IPS DF 4.7 (cell line): ENCODE measurements at regions not wholly inside any gene's neighbourhood (a gene's known extent, or its start where the extent isn't known, plus 50 kb on each side); places are given as distances from the start of the nearest gene placed in this dataset.

Experiments
- DNase-seq: peaks from one replicate; pipeline ENCODE4 v3.0.0-alpha.2; 2013; ENCODE audit warnings: low spot score; ENCODE audit errors: extremely low read depth

DNA sequence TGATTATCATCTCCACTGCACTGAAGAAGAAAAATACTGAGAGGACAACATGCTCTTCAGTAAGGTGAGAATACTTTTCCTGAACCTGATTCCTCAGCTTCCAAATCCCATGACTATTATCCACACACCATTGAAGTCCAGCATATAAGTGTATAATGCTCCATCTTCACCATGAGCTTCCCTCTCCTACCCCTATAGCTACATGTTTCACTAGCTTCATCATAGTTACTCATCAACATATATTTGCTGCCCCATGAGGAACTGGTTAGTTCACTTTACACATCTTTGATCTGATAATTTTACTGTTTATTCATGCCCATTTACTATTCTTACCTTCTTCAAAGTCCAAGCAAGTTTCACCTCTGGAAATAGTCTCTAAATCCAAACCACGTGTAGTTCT, 908.5 kb upstream of the SEMA6D start:
- no peak for DNase-seq

DNA sequence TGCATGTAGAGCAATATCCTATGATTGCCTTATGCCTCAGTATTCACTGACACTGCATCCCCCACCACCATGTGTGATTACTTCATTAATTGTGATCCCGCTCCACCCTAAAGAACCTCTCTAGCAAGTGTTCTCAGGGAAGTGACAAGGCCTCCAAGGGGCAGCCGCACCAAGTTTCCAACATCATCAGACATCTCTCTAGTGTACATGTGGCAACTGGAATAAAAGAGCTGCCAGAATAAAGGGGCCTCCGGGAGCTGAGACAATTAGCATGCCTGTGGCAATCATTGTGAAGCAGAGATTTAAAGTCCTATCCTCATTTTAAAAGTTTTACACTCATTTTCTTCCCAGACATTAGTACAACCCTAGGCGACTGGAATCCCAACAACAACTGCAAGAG, 902.1 kb upstream of the SEMA6D start:
- DNase-seq = no peak

DNA sequence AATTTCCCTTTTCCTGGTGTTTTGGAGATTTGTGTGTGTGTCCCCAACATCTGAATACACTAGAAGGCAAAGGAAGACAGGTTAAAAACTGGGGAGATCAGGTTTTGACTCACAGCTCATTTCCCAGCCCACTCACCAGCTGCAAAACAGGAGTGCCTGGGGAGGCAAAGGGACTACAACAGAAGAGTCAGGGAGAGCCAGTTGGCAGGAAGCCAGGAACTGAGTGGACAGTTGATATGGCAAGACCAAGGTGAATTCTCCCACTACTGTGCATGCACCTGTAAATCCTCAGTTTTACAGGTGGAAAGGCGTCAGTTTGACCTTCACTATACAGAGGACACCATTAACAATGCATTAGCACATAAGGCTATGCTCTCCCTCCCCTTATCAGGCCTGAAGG, 901.5 kb upstream of the SEMA6D start:
- no peak for DNase-seq

DNA sequence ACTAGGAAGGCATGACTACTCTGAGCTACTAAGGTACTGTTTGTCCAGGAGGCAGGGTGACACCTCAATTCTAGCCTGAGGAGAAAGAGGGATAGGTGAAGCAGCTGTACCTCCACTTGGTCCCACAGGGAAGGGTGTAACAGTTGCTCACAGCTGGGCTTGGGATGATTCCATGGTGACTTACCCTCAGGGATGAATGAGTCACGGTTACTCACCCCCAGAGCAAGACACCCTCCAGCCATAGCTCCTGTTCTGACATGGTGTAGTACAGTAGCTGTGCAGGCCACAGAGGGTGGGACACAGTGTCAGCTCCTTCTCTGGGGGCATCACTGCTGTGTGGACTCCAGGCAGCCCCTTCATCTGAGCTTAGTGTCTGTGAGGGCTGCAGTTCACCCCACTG, 868.6 kb upstream of the SEMA6D start:
- no peak for DNase-seq

DNA sequence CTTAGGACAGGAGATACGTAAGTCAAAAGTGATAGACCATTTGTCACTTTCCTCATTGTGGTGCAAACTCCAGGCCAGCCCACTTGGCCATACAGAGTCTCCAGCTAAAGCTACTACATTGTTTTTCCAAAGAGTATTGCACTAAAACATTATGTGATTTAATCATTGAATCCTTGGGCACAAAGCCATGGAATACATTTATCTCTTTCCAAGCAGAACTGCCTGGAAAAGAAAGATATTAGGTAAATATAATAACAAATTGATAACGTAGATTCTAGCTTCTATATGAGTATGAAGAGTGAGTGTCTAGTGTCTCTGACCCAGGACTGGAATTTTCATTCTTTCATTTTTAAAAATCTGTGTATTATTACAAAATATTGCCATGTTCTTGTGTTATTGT, 863.7 kb upstream of the SEMA6D start:
- DNase-seq = no peak

GRCh38 chr15:46854564-46854963, 862.7 kb upstream of the SEMA6D start:
- DNase-seq = no peak

DNA sequence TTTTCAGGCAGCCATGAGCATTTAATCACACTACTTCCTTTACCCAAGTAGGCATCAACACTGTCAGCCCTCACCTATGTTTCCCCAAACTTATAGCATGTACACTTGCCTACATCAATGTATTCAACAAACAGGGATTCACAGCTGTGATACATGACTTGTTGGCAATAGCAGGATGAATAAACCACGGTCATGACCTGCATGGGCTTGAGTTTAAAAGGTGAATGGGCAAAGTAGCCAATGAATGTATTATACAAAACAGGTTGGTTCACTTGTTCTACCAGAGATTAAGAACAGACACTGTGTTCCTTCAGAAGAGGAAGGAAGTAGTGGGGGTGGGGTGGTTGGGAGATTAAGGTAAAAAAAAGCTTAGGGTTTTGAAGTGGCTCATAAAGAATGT, 861.9 kb upstream of the SEMA6D start:
- DNase-seq = no peak

- no peak for DNase-seq
Observed at GRCh38 chr15:46856839-46857502, 860.3 kb upstream of the SEMA6D start.

- no peak for DNase-seq
Observed at GRCh38 chr15:46858150-46858549, 859.2 kb upstream of the SEMA6D start.

DNA sequence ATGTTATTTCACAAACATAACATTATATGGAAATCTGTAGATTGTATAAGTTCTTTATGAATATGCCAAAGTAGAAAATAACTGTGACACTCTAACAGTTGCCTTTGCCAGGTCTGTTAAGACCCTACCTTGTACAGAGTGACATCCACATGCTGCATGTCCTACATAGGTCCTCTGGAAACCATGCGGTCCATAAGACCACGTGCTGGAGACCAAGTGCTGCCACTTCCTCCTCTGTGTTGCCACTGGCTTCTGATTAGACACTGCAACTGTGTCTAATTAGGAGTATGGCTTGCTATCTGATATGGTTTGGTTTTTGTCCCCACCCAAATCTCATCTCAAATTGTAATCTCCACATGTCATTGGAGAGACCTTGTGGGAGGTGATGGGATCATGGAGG, 855.5 kb upstream of the SEMA6D start:
- no peak for DNase-seq

DNA sequence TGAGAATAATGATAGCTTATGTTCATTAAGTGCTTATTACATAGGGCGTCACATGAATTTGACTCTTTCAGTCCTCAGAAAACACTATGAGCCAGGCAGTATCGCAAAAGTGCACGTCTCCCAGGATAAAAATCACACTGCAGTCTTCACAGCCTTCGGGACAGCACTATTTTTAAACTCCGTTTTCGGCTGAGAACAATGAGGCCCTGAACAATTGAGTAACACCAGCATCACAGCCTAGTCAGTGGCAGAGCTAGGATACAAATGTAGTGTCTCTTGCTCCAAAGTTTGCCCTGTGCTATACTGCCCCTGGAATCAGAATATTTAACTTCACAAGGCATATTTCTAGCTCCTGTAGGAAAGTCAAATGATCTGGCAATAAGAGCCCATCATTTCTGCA, 852.1 kb upstream of the SEMA6D start:
- no peak for DNase-seq

DNA sequence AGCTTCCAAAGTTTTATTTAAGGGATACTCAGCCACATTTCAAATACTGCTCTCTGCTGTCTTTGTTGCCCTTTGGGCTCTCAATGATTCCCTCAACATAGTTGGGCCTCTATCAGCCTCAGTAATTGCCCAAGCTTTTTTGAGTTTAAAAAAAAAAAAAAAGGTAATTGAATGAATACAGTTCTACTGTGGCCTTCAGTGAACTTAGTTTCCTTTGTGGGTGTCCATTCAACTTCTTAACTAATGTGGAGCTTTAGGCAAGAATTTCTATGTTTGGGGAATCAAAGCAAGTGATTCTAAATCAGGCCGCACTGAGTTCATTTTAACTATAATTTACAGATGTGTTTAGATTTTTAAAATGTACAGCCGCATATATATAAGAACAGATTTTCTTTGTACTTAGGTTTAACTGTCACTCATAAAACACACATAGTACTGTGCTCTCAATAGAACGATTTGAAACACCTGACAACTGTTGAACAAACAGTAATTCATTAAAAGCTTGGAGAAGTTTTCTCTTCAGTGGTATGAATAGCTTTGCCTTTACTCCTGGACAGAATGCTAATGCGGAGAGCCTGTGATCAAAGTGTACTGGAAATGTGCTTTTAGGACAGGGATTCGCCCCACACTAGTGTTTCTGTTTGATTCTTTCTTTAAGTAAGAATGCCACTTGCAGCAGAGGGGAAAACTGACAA, 844.9 kb upstream of the SEMA6D start:
- no peak for DNase-seq

DNA sequence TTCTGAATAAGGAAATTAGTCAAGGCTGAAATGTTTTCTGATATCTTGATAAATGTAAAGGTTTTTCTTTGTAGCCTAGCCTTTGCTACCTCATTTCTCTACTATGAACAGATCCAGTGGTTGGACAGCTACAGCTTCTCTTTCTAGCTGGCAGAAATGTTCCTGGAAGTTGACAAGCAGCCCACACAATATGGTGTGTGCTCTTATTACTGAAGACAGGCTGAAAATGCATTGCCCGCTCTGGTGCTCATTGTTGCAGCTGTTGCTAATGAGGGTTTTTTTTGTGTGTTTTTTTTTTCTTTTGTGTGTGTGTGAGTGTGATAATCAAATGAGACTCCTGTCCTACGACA, 844.3 kb upstream of the SEMA6D start:
- no peak for DNase-seq

DNA sequence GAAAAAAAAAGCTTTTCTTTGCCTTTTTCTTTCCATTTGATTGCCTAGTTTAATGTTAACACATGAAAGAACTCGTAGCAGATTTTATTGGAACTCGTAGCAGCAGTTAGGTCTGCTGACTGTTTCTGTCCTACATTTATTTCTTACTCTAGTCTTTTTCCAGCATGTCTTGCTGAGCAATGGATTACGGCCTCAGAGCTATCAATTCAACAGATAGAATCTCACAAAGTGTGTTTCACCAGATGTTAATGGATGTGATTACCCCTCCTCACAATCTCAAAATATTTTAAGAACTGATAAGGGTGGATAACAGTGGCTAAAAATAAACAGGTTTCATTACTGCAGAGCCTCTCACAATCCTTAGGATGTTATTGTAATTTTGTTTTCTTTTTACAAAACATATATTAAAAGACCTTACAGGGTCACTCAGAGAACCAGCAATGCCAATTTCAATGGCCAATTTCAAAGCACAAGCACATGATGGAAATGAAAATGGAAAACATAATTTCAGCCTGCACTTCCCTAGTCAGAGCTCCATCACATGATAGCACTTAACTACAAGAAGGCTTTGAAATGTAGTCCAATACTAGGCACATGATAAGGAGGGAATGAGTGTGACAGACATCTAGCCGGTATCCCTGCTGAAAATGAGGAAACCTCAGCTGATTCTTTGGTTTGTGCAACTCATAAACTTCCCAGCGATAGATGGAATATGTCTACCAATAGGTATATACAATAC, 838.1 kb upstream of the SEMA6D start:
- DNase-seq = no peak

DNA sequence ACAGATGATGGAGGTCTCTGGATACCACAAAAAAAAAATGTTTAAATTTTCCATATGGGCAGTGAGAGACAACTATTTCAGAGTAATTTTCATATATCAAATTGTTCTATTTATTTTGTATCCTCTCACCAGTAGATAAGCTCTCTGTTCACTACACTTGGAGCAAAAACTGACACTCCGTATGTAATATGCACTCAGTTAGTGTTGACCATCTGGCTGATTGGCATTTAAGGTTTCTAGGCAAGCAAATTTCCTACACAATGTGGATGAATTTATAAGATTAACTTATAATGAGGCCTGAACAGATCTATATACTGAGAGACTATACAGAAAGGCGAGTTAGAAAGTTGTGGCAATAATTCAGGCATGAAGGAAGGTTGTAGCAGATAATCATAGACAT, 836.5 kb upstream of the SEMA6D start:
- no peak for DNase-seq

DNA sequence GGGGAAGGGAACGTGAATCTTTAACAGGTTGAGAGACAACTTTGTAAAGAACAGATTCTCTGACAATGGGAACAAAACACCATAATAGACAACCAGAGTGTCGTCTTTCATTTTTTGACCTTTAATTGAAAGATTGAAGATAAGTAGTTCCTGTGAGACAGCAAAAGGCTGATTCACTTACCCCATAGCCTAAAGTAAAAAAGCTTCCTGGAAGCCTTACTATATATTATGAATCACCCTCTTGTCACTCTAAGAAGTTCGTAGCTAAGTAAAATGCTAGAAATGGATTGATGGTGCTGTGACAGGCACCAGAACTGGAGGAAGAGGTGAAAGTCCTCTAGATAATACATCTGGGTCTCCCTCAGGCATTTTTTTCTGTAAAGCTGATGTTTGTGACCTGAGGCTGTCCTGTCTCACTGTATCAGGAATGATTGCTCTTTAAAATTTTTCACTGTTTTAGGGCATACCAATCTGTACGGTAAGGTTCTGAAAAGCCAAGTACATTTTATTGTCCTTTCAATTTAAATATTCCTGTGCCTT, 824.6 kb upstream of the SEMA6D start:
- DNase-seq = no peak

GRCh38 chr15:46894644-46895043, 822.7 kb upstream of the SEMA6D start:
- DNase-seq = no peak

DNA sequence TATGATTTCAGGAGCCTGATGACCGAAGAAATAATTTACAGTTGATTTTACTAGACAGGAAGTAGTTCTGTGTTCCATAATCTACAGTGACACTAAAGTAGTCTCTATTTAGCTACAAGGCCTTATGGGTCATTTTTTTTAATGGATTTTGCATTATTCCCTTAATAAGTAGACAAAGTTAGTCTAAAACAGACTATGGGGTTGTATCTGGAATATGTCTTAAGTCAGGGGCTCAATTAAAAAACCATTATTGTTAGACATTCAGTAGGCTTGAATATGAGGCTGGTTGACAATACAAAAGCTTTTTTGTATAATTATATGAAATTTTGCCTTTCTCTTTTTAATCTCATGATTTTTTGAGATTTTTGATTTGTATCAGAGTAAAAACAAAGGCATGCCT, 820.0 kb upstream of the SEMA6D start:
- DNase-seq = no peak

- no peak for DNase-seq
Observed at GRCh38 chr15:46901001-46901400, 816.3 kb upstream of the SEMA6D start.

- no peak for DNase-seq
Observed at GRCh38 chr15:46917721-46918252, 799.5 kb upstream of the SEMA6D start.

DNA sequence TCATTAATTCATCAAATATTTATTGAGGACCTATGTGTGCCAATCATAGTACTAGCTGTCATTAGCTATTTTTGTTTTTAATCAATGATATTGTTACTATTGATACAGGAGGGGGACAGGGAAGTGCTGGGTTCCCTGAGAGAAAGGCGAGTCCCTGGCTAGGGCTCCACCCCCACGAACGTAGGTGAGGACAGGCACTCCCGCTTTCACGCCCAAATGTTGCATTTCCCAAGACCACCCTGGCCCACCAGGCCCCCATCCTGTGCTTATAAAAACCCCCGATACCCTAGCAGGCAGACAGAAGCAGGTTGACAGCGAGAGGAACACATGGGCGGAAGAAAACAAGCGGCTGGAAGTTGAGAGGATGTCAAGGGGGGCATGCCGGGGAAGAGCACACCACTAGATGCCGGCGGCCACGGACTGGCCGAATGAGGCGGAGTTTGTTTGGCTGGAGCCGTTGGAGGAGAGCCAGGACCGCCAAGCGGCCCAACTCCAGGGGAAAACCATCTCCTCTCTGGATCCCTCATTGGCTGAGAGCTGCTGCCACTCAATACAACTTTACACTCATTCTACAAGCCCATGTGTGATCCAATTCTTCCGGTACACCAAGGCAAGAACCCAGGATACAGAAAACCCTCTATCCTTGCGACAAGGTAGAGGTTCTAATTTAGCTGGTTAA, 798.7 kb upstream of the SEMA6D start:
- DNase-seq = no peak

DNA sequence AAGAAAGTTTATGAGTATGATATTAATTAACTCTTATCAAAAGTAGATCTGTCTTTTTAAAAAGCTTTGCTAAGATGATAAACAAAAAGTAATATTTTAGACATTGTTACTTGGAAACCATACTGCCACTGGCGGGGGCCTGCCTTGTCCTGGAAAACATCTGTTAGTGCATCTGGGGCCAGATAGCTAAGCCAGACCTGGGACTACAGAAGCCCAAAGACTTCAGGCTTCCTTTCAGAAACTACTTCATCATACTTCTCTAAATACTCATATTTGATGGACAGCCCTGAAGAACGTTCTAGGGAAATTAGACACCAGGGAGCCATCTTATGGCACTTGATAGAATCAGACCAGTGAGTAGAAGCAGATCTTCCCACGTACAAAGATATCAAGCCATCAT, 795.4 kb upstream of the SEMA6D start:
- DNase-seq = no peak
